Ramos (cell line): ENCODE measurements at regions not wholly inside any gene's neighbourhood (a gene's known extent, or its start where the extent isn't known, plus 50 kb on each side); places are given as distances from the start of the nearest gene placed in this dataset.
"Not testable (repeated sequence)": the region's sequence is repeated elsewhere in the genome, so short reads cannot be mapped to it uniquely, and the experiment has no call there.

Experiments used
- in situ Hi-C: fragments of 300-500 bp; cut with MboI; formaldehyde crosslinking; loops from one replicate; pipeline ENCODE4 v1.14.3; 2022; ENCODE audit warnings: low sequenced_read_pairs; ENCODE audit not compliant: unreplicated experiment

GRCh38 chr14:35174342-35174741 lies 52.0 kb downstream of the PRORP start:
- in situ Hi-C loops, result no loop called here

- in situ Hi-C loops, result no loop called here
Measured at GRCh38 chr14:35180179-35180578, 57.8 kb downstream of the PRORP start.

GRCh38 chr14:35184891-35185290 lies 62.5 kb downstream of the PRORP start:
- in situ Hi-C loops, result not testable (repeated sequence)

GRCh38 chr14:35189422-35189821 lies 67.1 kb downstream of the PRORP start:
- in situ Hi-C loops, result no loop called here

GRCh38 chr14:35193161-35193560 lies 70.8 kb downstream of the PRORP start:
- in situ Hi-C loops, result no loop called here

- in situ Hi-C loops, result not testable (repeated sequence)
Measured at GRCh38 chr14:35194183-35194582, 71.8 kb downstream of the PRORP start.

GRCh38 chr14:35196571-35196970 lies 74.2 kb downstream of the PRORP start:
- in situ Hi-C loops, result no loop called here

- in situ Hi-C loops, result no loop called here
Measured at GRCh38 chr14:35197015-35197414, 74.7 kb downstream of the PRORP start.

GRCh38 chr14:35201066-35201465 lies 78.7 kb downstream of the PRORP start:
- in situ Hi-C loops, result no loop called here

- in situ Hi-C loops, result no loop called here
Measured at GRCh38 chr14:35202195-35202594, 79.8 kb downstream of the PRORP start.

GRCh38 chr14:35205737-35206136 lies 83.4 kb downstream of the PRORP start:
- in situ Hi-C loops, result no loop called here

- in situ Hi-C loops, result no loop called here
Measured at GRCh38 chr14:35211067-35211466, 81.1 kb upstream of the PSMA6 start.

- in situ Hi-C loops, result no loop called here
Measured at GRCh38 chr14:35212471-35213142, 79.6 kb upstream of the PSMA6 start.

- in situ Hi-C loops, result no loop called here
Measured at GRCh38 chr14:35213143-35213788, 78.9 kb upstream of the PSMA6 start.

- in situ Hi-C loops, result no loop called here
Measured at GRCh38 chr14:35213869-35214387, 78.3 kb upstream of the PSMA6 start.

GRCh38 chr14:35214402-35214801 lies 77.8 kb upstream of the PSMA6 start:
- in situ Hi-C loops, result not testable (repeated sequence)

- in situ Hi-C loops, result no loop called here
Measured at GRCh38 chr14:35215110-35215813, 76.9 kb upstream of the PSMA6 start.

- in situ Hi-C loops, result not testable (repeated sequence)
Measured at GRCh38 chr14:35218176-35218575, 74.0 kb upstream of the PSMA6 start.

- in situ Hi-C loops, result no loop called here
Measured at GRCh38 chr14:35218963-35219362, 73.2 kb upstream of the PSMA6 start.

GRCh38 chr14:35220027-35220676 lies 72.0 kb upstream of the PSMA6 start:
- in situ Hi-C loops, result no loop called here

GRCh38 chr14:35220920-35221319 lies 71.3 kb upstream of the PSMA6 start:
- in situ Hi-C loops, result no loop called here
